ENCODE measurements at regions not wholly inside any gene's neighbourhood (a gene's known extent, or its start where the extent isn't known, plus 50 kb on each side); places are given as distances from the start of the nearest gene placed in this dataset.

- TF ChIP-seq CTCF (IDR thresholded peaks at IDR 0.05; ENCODE audit: low read depth, low read length, missing input control) (no peak), RXRA (IDR thresholded peaks at IDR 0.05) (no peak)
These were observed 217.2 kb upstream of the ZNF217 start (continued) for GRCh38 chr20:53810661-53811355.

GRCh38 chr20:53809728-53810365 is 216.2 kb upstream of the ZNF217 start:
- DNase-seq (ENCODE audit: low spot score) = no peak
- Histone ChIP-seq H3K27ac (ENCODE audit: low read depth in 1 of 2, low read length in 2 of 2) (no peak overlapping the region), H3K36me3 (ENCODE audit: control insufficient read depth in 4 of 4, insufficient read depth in 3 of 4, low read depth in 1 of 4, low read length in 3 of 4) (no peaks in the 10 kb centered on the region), H3K9ac (ENCODE audit: low read depth in 1 of 2, low read length in 2 of 2) (no peak overlapping the region), H3K9me3 (ENCODE audit: control insufficient read depth in 4 of 4, low read length in 3 of 4) (no peaks in the 10 kb centered on the region), H3K4me1 (ENCODE audit: control insufficient read depth in 4 of 4, insufficient read depth in 4 of 4, low read length in 3 of 4) (no peaks in the 10 kb centered on the region), H3K27me3 (ENCODE audit: control insufficient read depth in 4 of 4, insufficient read depth in 4 of 4, low read length in 3 of 4) (no peaks in the 10 kb centered on the region), H3K4me3 (ENCODE audit: low read depth in 1 of 3, low read length in 3 of 3) (no peak overlapping the region)
- no peak for TF ChIP-seq HNF4G (IDR thresholded peaks at IDR 0.05)
- TF ChIP-seq REST (IDR thresholded peaks at IDR 0.05) = no peak
- no peak for TF ChIP-seq TAF1 (conservative IDR thresholded peaks at IDR 0.05)
- TF ChIP-seq GABPA (IDR thresholded peaks at IDR 0.05 in 1 of 2, conservative IDR thresholded peaks at IDR 0.05 in 1 of 2) = no peak
- TF ChIP-seq SP1 (IDR thresholded peaks at IDR 0.05) = no peak
- TF ChIP-seq NR2F2 (IDR thresholded peaks at IDR 0.05) = no peak
- TF ChIP-seq FOXA1 (IDR thresholded peaks at IDR 0.05) = no peak
- no peak for TF ChIP-seq JUND (IDR thresholded peaks at IDR 0.05)
- no peak for TF ChIP-seq RXRA (IDR thresholded peaks at IDR 0.05)
- TF ChIP-seq MAX (IDR thresholded peaks at IDR 0.05) = no peak
- no peak for TF ChIP-seq FOXA2 (IDR thresholded peaks at IDR 0.05)
- no peak for TF ChIP-seq CTCF (IDR thresholded peaks at IDR 0.05; ENCODE audit: low read depth, low read length, missing input control)
- no peak for TF ChIP-seq ZBTB33 (IDR thresholded peaks at IDR 0.05)
- TF ChIP-seq EGR1 (IDR thresholded peaks at IDR 0.05; ENCODE audit: low read depth in 2 of 2) = no peak
- no peak for TF ChIP-seq ATF3 (IDR thresholded peaks at IDR 0.05)
- no peak for TF ChIP-seq RAD21 (IDR thresholded peaks at IDR 0.05)
- TF ChIP-seq HNF4A (conservative IDR thresholded peaks at IDR 0.05) = no peak
- TF ChIP-seq YY1 (IDR thresholded peaks at IDR 0.05) = no peak
- WGBS = 94% methylated on average over 2 of the region's 2 CpGs

Data from liver (tissue), 8 donors.